ENCODE measurements at regions not wholly inside any gene's neighbourhood (a gene's known extent, or its start where the extent isn't known, plus 50 kb on each side); places are given as distances from the start of the nearest gene placed in this dataset.

- DNase-seq: no peak
Measured at GRCh38 chr3:18965781-18966180, 182.5 kb upstream of the KCNH8 start.

GRCh38 chr3:18964640-18965039 lies 183.7 kb upstream of the KCNH8 start:
- Histone ChIP-seq H3K9me3 (no peaks in the 10 kb centered on the region), H3K4me3 (no peak overlapping the region), H3K27me3 (no peaks in the 10 kb centered on the region), H3K27ac (no peak overlapping the region), H3K36me3 (no peaks in the 10 kb centered on the region), H3K4me1 (no peaks in the 10 kb centered on the region)
- TF ChIP-seq CTCF (IDR thresholded peaks at IDR 0.05) (no peak), POLR2A (IDR thresholded peaks at IDR 0.05) (no peak)
- DNase-seq: no peak

More at GRCh38 chr3:18965781-18966180, 182.5 kb upstream of the KCNH8 start:
- TF ChIP-seq CTCF (IDR thresholded peaks at IDR 0.05) (no peak), POLR2A (IDR thresholded peaks at IDR 0.05) (no peak)
- Histone ChIP-seq H3K4me1 (no peaks in the 10 kb centered on the region), H3K27ac (no peak overlapping the region), H3K4me3 (no peak overlapping the region), H3K27me3 (no peaks in the 10 kb centered on the region), H3K36me3 (no peaks in the 10 kb centered on the region), H3K9me3 (no peaks in the 10 kb centered on the region)

GRCh38 chr3:18951333-18951732 lies 197.0 kb upstream of the KCNH8 start:
- Histone ChIP-seq H3K27me3 (no peaks in the 10 kb centered on the region), H3K4me1 (no peaks in the 10 kb centered on the region), H3K4me3 (no peak overlapping the region), H3K27ac (no peak overlapping the region), H3K9me3 (no peaks in the 10 kb centered on the region), H3K36me3 (no peaks in the 10 kb centered on the region)
- DNase-seq: no peak
- TF ChIP-seq CTCF (IDR thresholded peaks at IDR 0.05) (no peak), POLR2A (IDR thresholded peaks at IDR 0.05) (no peak)

- no peaks in the 10 kb centered on the region for H3K27me3 ChIP-seq
- no peaks in the 10 kb centered on the region for H3K4me1 ChIP-seq
- no peak for DNase-seq
- H3K4me3 ChIP-seq: no peak overlapping the region
- no peaks in the 10 kb centered on the region for H3K36me3 ChIP-seq
- TF ChIP-seq CTCF (IDR thresholded peaks at IDR 0.05) (no peak), POLR2A (IDR thresholded peaks at IDR 0.05) (no peak)
- no peak overlapping the region for H3K27ac ChIP-seq
- H3K9me3 ChIP-seq: no peaks in the 10 kb centered on the region
Measured at GRCh38 chr3:18946524-18946923, 201.8 kb upstream of the KCNH8 start.

- H3K36me3 ChIP-seq: no peaks in the 10 kb centered on the region
- no peak for DNase-seq
- TF ChIP-seq CTCF (IDR thresholded peaks at IDR 0.05) (no peak), POLR2A (IDR thresholded peaks at IDR 0.05) (no peak)
- H3K4me3 ChIP-seq: no peak overlapping the region
- H3K4me1 ChIP-seq: no peaks in the 10 kb centered on the region
- H3K9me3 ChIP-seq: no peaks in the 10 kb centered on the region
- no peak overlapping the region for H3K27ac ChIP-seq
- H3K27me3 ChIP-seq: no peaks in the 10 kb centered on the region
Measured at GRCh38 chr3:18937574-18937973, 210.7 kb upstream of the KCNH8 start.

- H3K4me1 ChIP-seq: no peaks in the 10 kb centered on the region
- no peak overlapping the region for H3K4me3 ChIP-seq
- no peaks in the 10 kb centered on the region for H3K27me3 ChIP-seq
- H3K27ac ChIP-seq: no peak overlapping the region
- H3K36me3 ChIP-seq: no peaks in the 10 kb centered on the region
- DNase-seq: no peak
- no peaks in the 10 kb centered on the region for H3K9me3 ChIP-seq
- TF ChIP-seq CTCF (IDR thresholded peaks at IDR 0.05): no peak
- TF ChIP-seq POLR2A (IDR thresholded peaks at IDR 0.05): no peak
Measured at GRCh38 chr3:18919158-18919557, 229.2 kb upstream of the KCNH8 start.

All from Peyer's patch (tissue), 4 donors.